SK-N-DZ (cell line): ENCODE measurements at regions not wholly inside any gene's neighbourhood (a gene's known extent, or its start where the extent isn't known, plus 50 kb on each side); places are given as distances from the start of the nearest gene placed in this dataset.
"Not testable (repeated sequence)": the region's sequence is repeated elsewhere in the genome, so short reads cannot be mapped to it uniquely, and the experiment has no call there.

Experiments
- DNase-seq: peaks from one replicate; pipeline ENCODE4 v3.0.0-alpha.2; 2015; ENCODE audit warnings: low spot score

DNA sequence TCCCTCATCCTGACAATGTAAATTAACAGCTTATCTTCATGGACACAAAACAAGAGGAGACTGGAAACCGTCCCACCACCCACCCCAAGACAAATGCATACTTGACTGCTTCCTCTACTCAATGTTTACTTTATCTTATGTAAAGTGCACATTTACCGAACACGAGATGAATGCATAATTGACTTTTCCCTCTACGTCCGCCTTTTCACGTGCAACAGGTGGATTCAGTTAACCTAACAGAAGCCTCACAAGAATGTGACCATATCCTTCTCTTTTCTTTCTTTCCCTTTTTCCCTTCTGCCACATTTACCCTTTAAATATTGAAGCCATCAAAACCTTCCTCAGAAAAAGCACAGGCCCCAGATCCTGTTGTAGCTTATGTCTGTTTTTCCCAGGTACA lies 468.0 kb downstream of the UQCRFS1 start:
- DNase-seq: no peak

DNA sequence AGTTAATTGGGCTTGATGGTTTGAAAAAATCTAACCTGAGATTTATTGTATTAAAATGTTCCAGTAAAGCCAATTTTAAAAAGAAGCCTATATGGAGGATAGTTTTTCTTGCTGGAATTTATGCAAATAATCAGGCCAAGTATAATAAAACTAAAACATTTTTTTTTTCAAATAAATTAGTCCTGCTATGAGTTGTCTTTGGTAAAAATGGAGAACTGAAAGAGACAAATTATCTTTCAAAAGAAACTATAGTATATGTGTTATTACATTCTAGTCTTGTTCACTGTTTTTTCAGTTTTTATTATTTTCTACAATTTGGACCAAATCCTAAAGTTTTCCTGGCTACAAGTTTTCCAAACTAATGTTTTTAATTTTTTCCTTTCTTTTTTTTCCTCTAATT lies 468.9 kb downstream of the UQCRFS1 start:
- DNase-seq: no peak

DNA sequence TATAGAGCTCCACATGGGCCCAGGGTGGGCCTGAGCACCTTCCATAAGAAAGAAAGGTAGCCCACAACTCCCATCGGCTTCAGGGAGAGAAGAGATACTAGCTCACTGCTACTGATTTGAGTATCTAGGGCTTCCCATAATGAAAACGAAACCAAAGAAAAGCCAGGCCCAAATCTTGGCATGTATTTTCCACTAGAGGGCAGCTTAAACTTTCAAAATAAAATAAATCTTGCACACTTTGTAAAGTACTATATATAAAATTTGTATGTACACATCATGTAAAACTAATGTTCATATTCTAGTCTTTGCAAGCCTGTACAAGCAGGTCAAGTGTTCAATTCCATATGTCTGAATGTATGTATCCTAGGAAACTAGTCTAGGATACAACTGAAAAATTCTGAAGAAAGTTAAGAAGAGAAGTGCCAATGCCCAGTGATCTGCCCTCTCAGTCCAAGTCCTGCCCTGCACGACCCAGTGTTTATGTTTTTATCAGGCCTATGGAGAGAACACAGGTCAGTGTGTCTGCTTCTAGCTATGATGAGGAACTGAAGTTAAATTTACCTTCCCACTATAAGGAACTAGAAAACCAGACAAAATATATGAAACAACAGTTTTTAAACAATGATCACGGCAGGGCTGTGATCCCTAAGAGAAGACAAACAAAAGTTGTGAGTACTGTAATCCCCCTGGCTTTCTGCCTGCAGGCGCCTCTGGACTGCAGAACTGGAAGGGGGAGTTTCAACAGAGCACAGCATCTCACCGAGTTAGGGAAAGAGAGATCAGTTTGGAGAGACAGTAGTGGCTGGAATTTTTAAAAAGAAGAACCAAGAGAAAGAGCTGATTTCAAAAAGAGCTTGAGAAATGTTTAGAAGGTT lies 475.7 kb downstream of the UQCRFS1 start:
- DNase-seq: no peak

DNA sequence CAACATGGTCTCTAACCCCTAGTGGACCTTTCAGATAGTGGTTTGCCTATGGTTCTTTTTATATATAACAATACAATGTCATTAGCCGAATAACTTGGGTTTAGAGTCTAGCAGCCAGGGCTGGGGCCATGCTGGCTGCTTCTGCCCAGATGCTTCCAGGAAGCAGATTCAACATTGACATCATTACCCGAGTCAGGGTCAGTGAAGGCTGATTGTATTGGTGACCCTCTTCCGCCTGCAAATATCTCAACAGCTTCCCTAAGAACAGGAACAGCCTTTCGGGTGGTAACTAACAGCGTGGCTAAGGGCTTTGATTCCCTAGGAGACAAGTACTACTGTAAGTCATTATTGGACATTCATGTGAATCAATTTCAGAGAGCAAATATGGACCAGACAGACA lies 476.4 kb downstream of the UQCRFS1 start:
- no peak for DNase-seq

GRCh38 chr19:28731577-28731976 lies 481.4 kb downstream of the UQCRFS1 start:
- no peak for DNase-seq

DNA sequence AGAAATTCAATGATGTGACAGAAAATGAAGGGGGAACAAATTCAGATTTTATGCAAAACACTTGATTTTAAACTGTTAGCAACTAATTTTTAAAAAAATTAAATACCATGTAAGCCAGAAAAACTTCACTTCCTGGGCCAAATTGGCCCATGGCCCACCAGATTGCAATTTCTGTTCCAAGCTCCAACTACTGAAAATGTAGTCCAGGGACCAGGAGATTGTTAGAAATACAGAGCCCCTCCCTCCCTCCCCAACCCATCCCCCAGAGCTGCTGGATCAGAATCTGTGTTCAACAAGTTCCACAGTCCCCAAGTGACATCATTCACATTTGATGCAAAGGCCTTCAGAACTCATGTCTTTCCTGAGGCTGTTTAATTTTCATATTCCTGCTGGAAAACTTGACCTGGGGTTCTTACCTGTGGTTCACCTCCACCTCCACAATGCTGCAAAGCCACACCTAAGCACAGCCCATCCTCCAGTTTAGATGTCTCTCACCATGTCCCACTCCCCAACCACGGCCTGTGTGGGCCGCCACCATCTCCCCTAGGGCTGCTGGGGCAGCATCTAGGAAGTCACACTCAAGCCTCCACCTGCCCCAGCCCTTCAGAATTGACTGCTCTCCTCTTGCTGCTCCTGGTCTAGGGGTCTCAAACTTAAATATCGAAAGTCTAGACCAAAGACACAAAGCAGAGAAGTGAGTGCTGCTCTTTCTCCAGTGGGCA lies 482.0 kb downstream of the UQCRFS1 start:
- no peak for DNase-seq

DNA sequence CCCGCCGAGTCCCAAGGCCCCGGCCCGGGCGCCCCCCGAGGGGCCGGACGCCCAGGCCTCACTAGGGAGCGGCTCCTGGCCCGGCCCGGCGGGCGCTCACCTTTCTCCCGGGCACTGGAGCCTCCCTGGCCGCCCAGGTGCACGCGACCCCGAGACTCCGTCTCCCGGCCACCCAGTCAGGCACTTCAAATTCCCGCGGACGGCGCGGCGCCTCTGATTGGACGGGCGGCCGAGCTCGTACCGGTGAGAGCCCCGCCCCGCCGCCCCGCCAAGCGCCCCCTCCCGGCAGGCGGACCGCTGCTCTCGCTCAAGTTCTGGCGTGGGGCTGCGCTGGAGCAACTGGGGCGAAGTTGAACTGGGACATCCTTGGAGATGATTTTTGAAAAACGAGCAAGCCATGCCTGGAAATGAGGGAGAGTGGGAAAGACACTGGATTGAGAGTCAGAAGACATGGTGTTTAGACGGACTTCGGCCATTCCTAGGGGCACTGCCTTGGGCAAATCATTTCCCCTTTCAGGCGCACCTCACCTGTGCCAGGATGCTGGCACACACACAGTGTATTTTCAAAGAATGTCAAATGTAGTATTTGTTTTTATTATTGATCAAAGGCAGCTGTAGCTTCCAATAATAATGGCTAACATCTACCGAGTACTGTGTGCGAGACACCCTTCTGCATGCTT lies 485.3 kb downstream of the UQCRFS1 start:
- DNase-seq: no peak

DNA sequence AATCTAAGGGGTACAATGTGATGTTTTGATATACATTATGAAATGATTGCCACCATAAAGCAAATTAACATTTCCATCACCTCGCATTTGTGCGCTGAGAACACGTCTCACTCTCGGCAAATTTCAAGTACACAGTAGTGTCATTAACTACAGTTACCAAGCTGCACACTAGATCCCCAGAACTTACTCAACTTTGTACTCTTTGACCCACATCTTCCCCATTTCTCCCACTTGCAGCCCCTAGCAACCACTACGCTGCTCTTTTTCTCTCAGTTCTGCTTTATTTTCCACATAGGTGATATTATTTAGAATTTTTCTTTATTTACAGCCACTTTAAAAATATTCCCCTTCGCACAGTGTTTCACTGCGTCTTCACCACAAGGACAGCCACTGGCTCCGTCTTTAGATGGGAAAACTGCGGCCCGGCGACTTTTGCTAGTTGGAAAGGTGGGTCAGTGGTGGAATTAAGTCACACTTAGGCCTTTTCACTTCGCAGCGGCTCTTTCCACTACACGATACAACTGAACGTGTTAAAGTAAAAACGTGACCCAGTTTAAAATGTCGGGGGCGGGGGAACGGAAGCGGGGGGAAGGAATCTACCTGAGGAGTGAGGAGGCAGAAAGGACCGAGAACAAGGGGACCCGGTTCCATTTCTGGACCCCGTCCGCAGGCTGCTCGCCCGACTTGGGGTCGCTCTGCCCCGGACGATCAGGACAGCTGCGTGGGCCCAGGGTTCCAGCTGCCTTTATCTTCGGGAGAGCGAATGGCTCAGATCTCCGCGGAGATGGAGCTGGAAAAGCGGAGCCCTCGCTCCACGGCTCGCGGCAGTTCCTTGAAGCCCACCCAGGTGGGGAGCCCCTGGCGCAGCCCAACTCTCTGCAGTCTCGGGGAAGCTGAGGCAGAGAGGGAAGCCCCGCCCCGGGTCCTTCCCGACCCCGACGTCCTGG lies 486.1 kb downstream of the UQCRFS1 start:
- DNase-seq: no peak

DNA sequence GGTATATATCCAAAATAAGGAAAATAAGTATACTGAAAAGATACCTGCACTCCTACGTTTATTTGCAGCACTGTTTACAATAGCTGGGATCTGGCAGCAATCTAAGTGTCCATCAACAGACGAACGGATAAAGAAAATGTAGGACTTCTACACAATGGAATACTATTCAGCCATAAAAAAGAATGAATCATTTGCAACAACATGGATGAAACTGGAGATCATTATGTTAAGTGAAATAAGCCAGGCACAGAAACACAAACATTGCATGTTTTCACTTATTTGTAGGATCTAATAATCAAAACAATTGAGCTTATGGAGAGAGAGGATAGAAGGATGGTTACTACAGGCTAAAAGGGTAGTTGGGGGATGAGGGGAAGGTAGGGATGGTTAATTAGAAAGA lies 494.0 kb downstream of the UQCRFS1 start:
- no peak for DNase-seq

DNA sequence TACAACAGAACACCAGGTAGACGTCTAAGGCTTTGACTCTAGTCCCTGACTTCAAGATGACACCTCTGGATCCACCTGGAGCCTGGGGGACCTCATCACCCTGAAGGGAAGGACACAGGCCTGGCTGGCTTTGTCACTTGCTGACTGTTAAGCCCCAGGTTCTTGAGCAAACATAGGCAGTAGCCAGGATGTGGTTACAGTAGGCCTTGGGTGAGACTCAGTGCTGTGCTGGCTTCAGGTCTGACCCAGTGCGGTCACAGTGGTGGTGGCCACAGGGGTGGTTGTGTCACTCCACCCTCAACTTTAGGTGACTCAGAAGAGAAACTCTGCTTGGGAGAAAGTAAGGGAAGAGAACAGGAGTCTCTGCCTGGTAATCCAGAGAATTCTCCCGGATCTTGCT lies 497.8 kb downstream of the UQCRFS1 start:
- DNase-seq: no peak

DNA sequence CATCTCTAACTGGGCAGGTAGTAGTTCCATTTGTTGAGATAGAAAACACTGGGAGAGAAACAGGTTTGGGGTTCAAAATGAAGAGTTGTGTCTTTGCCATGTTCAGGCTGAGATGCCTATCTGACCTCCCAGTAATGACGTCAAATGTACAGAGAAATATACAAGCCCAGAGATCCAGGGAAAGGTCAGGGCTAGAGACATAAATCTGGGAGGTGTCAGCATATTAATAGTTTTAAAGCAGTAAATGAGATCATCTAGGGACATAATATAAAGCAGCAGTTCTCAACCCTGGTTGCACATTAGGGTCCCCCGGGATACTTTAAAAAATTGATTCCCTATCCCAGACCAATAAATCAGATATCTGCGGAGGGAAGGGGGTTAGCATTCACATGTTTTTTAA lies 501.5 kb downstream of the UQCRFS1 start:
- DNase-seq: no peak

DNA sequence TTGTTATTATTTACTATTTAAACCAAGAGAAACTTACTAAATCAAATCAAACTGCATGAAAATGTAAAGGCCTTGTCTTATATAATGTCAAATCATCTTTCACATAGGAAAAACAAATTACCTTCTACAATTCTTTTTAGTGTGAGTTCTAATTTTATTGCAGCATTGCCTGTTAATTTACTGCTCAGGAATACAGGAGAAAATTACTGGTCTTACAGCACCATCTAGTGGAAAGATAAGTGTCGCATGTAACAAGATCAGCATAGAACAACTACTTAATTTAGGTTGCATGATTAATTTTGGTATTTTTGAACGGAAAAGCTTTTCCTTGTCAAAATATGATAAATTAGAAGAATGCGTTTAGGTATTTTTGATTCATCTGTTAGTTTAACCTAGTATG lies 502.7 kb downstream of the UQCRFS1 start:
- DNase-seq: peak; percentile 41

DNA sequence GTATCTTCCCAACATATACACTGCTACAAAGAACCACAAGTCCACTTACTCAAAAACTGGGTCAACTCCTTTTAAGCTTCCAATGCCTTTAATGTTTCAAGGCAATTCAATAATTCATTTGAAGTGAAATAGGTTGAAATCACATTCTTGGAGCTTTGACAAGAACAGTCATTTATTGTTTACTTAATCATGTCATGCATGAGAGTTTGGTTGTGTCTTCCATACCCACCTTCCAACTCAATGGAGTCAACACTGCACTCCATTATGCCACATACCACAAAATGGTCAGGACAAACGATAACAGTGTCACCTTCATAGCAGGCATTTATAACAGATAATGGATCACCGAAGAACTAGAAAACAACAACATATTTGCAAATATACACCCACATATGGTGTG lies 506.3 kb downstream of the UQCRFS1 start:
- DNase-seq: no peak

DNA sequence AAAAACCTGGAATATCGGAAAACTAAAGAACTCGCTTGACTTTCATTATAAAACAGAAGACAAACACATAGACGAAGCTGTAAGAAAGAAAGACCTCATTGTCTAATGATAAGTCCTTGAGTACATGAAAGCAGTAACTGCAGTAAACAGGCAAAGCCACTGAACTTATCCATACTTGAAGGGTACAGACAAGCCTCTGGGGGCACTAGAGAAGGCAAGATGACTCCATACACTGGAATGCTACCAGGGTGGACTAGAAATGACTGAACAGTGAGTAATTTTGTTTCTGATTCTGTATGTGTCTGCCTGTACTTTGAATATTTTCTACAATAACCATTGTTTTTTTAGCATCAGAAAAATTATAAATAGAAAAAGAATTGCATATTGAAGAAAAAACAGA lies 507.9 kb downstream of the UQCRFS1 start:
- DNase-seq: no peak

DNA sequence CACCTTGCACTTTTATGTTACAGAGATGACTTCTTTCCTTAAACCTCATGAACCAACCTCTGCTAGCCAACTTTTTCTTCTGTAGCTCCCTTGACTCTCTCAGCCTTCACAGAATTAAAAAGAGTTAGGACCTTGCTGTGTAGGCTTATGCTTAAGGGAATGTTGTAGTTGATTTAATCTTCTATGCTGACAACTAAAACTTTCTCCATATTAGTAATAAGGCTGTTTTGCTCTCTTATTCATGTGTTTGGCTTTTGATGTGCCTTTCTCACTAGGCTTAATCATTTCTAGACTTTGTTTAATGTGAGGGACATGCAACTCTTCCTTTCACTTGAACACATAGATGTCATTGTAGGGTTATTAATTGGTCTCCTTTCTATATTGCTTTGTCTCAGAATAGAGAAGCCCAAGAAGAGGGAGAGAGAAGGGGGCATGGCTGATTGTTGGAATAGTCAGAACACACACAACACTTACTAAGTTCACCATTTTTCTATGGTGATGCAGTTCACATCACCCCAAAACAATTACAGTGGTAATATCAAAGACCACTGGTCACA lies 509.5 kb downstream of the UQCRFS1 start:
- DNase-seq: no peak

DNA sequence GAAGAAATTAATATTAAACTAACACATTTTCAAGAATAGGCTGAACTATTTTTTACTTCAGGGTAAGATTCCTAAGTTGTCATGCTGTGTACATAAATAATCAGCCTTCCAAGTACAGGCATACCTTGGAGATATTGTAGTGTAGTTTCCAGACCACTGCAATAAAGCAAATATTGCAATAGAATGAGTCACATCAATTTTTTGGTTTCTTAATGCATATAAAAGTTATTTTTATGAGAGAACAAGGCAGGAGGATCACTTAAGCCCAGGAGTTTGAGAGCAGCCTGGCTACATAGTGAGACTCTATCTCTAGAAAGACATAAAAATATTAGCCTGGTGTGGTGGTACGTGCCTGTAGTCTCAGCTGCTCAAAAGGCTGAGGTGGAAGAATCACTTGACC lies 511.5 kb downstream of the UQCRFS1 start:
- DNase-seq: no peak

GRCh38 chr19:28700176-28700575 lies 512.8 kb downstream of the UQCRFS1 start:
- DNase-seq: no peak

DNA sequence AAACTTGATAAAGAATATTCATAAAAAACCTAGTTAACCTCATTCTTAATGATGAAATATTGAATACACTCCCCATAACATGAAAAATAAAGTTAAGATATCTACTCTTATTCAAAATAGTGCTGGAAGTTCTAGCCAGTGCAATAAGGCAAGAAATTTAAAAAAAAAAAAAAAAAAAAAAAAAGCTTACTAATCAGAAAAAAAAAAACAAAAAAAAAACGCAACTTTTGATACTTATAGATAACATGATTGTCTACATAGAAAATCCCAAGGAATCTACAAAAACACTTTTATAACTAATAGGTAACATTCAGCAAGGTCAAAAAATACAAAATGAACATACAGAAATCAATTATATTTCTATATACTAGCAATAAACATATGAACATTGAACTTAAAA lies 515.6 kb downstream of the UQCRFS1 start:
- DNase-seq: no peak

DNA sequence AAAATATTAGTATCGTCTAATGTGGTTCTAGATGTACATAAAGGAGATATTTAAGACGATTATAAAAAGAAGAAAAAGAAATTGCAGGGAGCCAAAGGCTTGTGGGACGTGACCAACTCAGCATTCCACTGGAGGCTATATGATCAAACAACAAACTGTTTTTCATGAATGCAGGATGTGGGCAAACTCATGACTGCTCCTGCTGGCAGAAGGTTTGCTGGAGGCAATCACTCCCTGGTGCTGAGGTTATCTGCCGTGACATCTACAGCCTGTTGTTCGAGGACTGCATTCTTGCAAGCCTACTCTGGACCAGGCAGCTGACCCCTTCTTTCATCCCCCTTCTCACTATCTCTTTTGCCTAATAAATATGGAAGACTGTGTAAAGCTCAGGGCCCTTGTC lies 518.1 kb downstream of the UQCRFS1 start:
- DNase-seq: no peak

GRCh38 chr19:28691683-28692082 lies 521.3 kb downstream of the UQCRFS1 start:
- no peak for DNase-seq

GRCh38 chr19:28689464-28689863 lies 523.5 kb downstream of the UQCRFS1 start:
- not testable (repeated sequence) for DNase-seq
